DMS79 (cell line): ENCODE measurements at regions not wholly inside any gene's neighbourhood (a gene's known extent, or its start where the extent isn't known, plus 50 kb on each side); places are given as distances from the start of the nearest gene placed in this dataset.

Experiments used
- DNase-seq: peaks from one replicate; lab custom pipeline; 2025; lab: John Stamatoyannopoulos, UW

- no peak for DNase-seq
Observed at GRCh38 chr6:144335311-144335861, 50.3 kb downstream of the UTRN start.

- no peak for DNase-seq
Observed at GRCh38 chr6:144335914-144336313, 50.8 kb downstream of the UTRN start.

- DNase-seq: no peak
Observed at GRCh38 chr6:144336900-144337299, 51.8 kb downstream of the UTRN start.

GRCh38 chr6:144338474-144338873, 53.3 kb downstream of the UTRN start:
- DNase-seq: no peak

GRCh38 chr6:144338951-144339700, 54.0 kb downstream of the UTRN start:
- DNase-seq: no peak

GRCh38 chr6:144339859-144340452, 54.8 kb downstream of the UTRN start:
- no peak for DNase-seq

- DNase-seq: no peak
Observed at GRCh38 chr6:144340541-144341371, 55.6 kb downstream of the UTRN start.

GRCh38 chr6:144341831-144342527, 56.8 kb downstream of the UTRN start:
- no peak for DNase-seq

GRCh38 chr6:144343701-144344428, 58.7 kb downstream of the UTRN start:
- no peak for DNase-seq

GRCh38 chr6:144344646-144345045, 59.5 kb downstream of the UTRN start:
- DNase-seq: no peak

- no peak for DNase-seq
Observed at GRCh38 chr6:144345451-144345850, 60.3 kb downstream of the UTRN start.

- DNase-seq: no peak
Observed at GRCh38 chr6:144346719-144347447, 61.7 kb downstream of the UTRN start.

GRCh38 chr6:144347448-144347759, 62.3 kb downstream of the UTRN start:
- no peak for DNase-seq

GRCh38 chr6:144347933-144348332, 62.8 kb downstream of the UTRN start:
- no peak for DNase-seq

- DNase-seq: no peak
Observed at GRCh38 chr6:144349690-144350527, 64.8 kb downstream of the UTRN start.

- DNase-seq: no peak
Observed at GRCh38 chr6:144350528-144350880, 65.4 kb downstream of the UTRN start.

GRCh38 chr6:144351379-144352127, 66.4 kb downstream of the UTRN start:
- no peak for DNase-seq

- DNase-seq: no peak
Observed at GRCh38 chr6:144352331-144352730, 67.2 kb downstream of the UTRN start.

- no peak for DNase-seq
Observed at GRCh38 chr6:144353871-144354314, 68.8 kb downstream of the UTRN start.
